Naive thymus-derived CD4-positive, alpha-beta T cell (primary cell): ENCODE measurements at regions not wholly inside any gene's neighbourhood (a gene's known extent, or its start where the extent isn't known, plus 50 kb on each side); places are given as distances from the start of the nearest gene placed in this dataset.
A peak's percentile ranks its signal among the peaks of the same experiment; 100 is the strongest.

Experiments used
- ATAC-seq: fragments of 150-1000 bp; cut with Tn5 transposase; 2 replicates; pipeline ENCODE4 v1.10.0; 2021; ENCODE audit warnings: mild to moderate bottlenecking, moderate library complexity
- CTCF ChIA-PET: fragments of 350-600 bp; sonication (Branson Sonifier 250); formaldehyde crosslinking; loops from one replicate; lab custom pipeline; 2021; ENCODE audit warnings: antibody characterized with exemption; lab: Charles Lee
- POLR2A ChIA-PET: fragments of 350-600 bp; sonication (Branson Sonifier 250); formaldehyde crosslinking; loops from one replicate; lab custom pipeline; 2021; ENCODE audit warnings: antibody characterized with exemption, inconsistent platforms; lab: Charles Lee
- DNase-seq, 9 donors: peaks; one replicate each; pipeline versions ENCODE4 v3.0.0 to v3.0.0-alpha.2; 2020 to 2022; ENCODE audit warnings: mixed read lengths in 1 of 9
- H3K27ac ChIP-seq: one replicate; pipeline ENCODE4 v1.7.0; 2013; ENCODE audit warnings: mild to moderate bottlenecking, low read depth, low read length, moderate library complexity
- H3K27me3 ChIP-seq, 2 donors: one replicate each; pipeline ENCODE4 v1.7.0; 2013; ENCODE audit warnings: low read length in 2 of 2, mild to moderate bottlenecking in 2 of 2, moderate library complexity in 2 of 2; ENCODE audit not compliant: control insufficient read depth in 2 of 2, insufficient read depth in 2 of 2
- H3K36me3 ChIP-seq, 3 experiments: 1 replicate in 2 of 3; 2 replicates in 1 of 3; pipeline ENCODE4 v1.7.0; 2013; ENCODE audit warnings: low read length in 3 of 3, mild to moderate bottlenecking in 3 of 3, moderate library complexity in 1 of 3; ENCODE audit not compliant: insufficient read depth in 3 of 3, control insufficient read depth in 2 of 3
- H3K4me1 ChIP-seq, 2 donors: one replicate each; pipeline ENCODE4 v1.7.0; 2013; ENCODE audit warnings: low read length in 2 of 2, mild to moderate bottlenecking in 2 of 2, moderate library complexity in 1 of 2; ENCODE audit not compliant: control insufficient read depth in 2 of 2, insufficient read depth in 2 of 2
- H3K4me3 ChIP-seq: 2 replicates; pipeline ENCODE4 v1.7.0; 2013; ENCODE audit warnings: mild to moderate bottlenecking, low read length
- H3K9me3 ChIP-seq, 3 experiments: 1 replicate in 2 of 3; 2 replicates in 1 of 3; pipeline ENCODE4 v1.7.0; 2013; ENCODE audit warnings: low read length in 3 of 3; ENCODE audit not compliant: control insufficient read depth in 2 of 3
- H3K27ac Mint-ChIP-seq, 9 donors: one replicate each; pipeline ENCODE4 v1.8.0; 2020 to 2022; ENCODE audit warnings: mixed read lengths in 9 of 9, mild to moderate bottlenecking in 8 of 9, moderate library complexity in 5 of 9, inconsistent platforms in 2 of 9
- H3K27me3 Mint-ChIP-seq, 5 donors: one replicate each; pipeline ENCODE4 v1.8.0; 2021 to 2022; ENCODE audit warnings: mixed read lengths in 5 of 5, mild to moderate bottlenecking in 1 of 5
- H3K36me3 Mint-ChIP-seq, 5 donors: one replicate each; pipeline ENCODE4 v1.8.0; 2020 to 2022; ENCODE audit warnings: mixed read lengths in 5 of 5, mild to moderate bottlenecking in 3 of 5, inconsistent platforms in 1 of 5
- H3K4me1 Mint-ChIP-seq, 7 donors: one replicate each; pipeline ENCODE4 v1.8.0; 2020 to 2022; ENCODE audit warnings: mixed read lengths in 7 of 7, mild to moderate bottlenecking in 3 of 7, inconsistent platforms in 1 of 7
- H3K4me3 Mint-ChIP-seq, 10 donors: one replicate each; pipeline ENCODE4 v1.8.0; 2020 to 2022; ENCODE audit warnings: mild to moderate bottlenecking in 10 of 10, mixed read lengths in 10 of 10, moderate library complexity in 6 of 10, inconsistent platforms in 2 of 10
- H3K9me3 Mint-ChIP-seq, 11 donors: one replicate each; pipeline ENCODE4 v1.8.0; 2020 to 2022; ENCODE audit warnings: mixed read lengths in 11 of 11, mild to moderate bottlenecking in 4 of 11, inconsistent platforms in 1 of 11, moderate library complexity in 1 of 11
- intact Hi-C, 2 donors: fragments of 100-400 bp; cut with micrococcal nuclease; formaldehyde crosslinking; loops; one replicate each; pipeline ENCODE4 v1.15.1; 2023

- Histone ChIP-seq H3K27me3 (no peaks in the 10 kb centered on the region), H3K4me1 (peaks cover 0 to 3% of the 10 kb centered on the region in 2 donors), H3K9me3 (no peaks in the 10 kb centered on the region), H3K4me3 (no peak overlapping the region), H3K27ac (no peak overlapping the region), H3K36me3 (no peaks in the 10 kb centered on the region)
- Mint-ChIP-seq H3K27me3 (peaks cover 31 to 73% (median 55%) of the 10 kb centered on the region in 5 donors), H3K27ac (no peak overlapping the region), H3K36me3 (no peaks in the 10 kb centered on the region), H3K4me1 (peaks cover 6 to 19% (median 11%) of the 10 kb centered on the region in 7 donors), H3K9me3 (peaks cover 0 to 4% (median 0%) of the 10 kb centered on the region in 11 donors), H3K4me3 (peak overlapping the region; percentile 64 to 88 (median 82))
- DNase-seq (peak in 5 of 9 donors; percentile 0 to 61 (median 9)), ATAC-seq (peak; percentile 66)
- intact Hi-C loops = loop anchor here in 1 of 2 donors (5.0 kb wide), 1 partner anchor 131 kb away; the partner anchor contains the start of gene TRIO
- ChIA-PET POLR2A (no interaction called here), CTCF (no interaction called here)
Measured at GRCh38 chr5:14011089-14012020, 66.9 kb upstream of the DNAH5 start.

- Histone ChIP-seq H3K4me3 (no peak overlapping the region), H3K9me3 (no peaks in the 10 kb centered on the region), H3K36me3 (no peaks in the 10 kb centered on the region), H3K27me3 (no peaks in the 10 kb centered on the region), H3K4me1 (peaks cover 0 to 3% of the 10 kb centered on the region in 2 donors), H3K27ac (no peak overlapping the region)
- Mint-ChIP-seq H3K9me3 (peaks cover 0 to 6% (median 0%) of the 10 kb centered on the region in 11 donors), H3K27ac (no peak overlapping the region), H3K4me1 (peaks cover 6 to 19% (median 11%) of the 10 kb centered on the region in 7 donors), H3K4me3 (no peak overlapping the region), H3K36me3 (no peaks in the 10 kb centered on the region), H3K27me3 (peaks cover 31 to 75% (median 54%) of the 10 kb centered on the region in 5 donors)
- DNase-seq (no peak), ATAC-seq (no peak)
- intact Hi-C loops = no loop called here
- ChIA-PET POLR2A (no interaction called here), CTCF (no interaction called here)
Measured at GRCh38 chr5:14009575-14009974, 65.1 kb upstream of the DNAH5 start.

- Mint-ChIP-seq H3K27me3 (peaks cover 31 to 68% (median 47%) of the 10 kb centered on the region in 5 donors), H3K4me3 (no peak overlapping the region), H3K27ac (no peak overlapping the region), H3K9me3 (peaks cover 0 to 6% (median 2%) of the 10 kb centered on the region in 11 donors), H3K4me1 (peaks cover 6 to 19% (median 11%) of the 10 kb centered on the region in 7 donors), H3K36me3 (no peaks in the 10 kb centered on the region)
- CTCF ChIA-PET = no interaction called here
- intact Hi-C loops = no loop called here
- no peaks in the 10 kb centered on the region for H3K27me3 ChIP-seq
- POLR2A ChIA-PET = no interaction called here
- H3K9me3 ChIP-seq = no peaks in the 10 kb centered on the region
- no peak for ATAC-seq
- DNase-seq = no peak
- H3K27ac ChIP-seq = no peak overlapping the region
- H3K4me3 ChIP-seq = no peak overlapping the region
- H3K4me1 ChIP-seq = peaks cover 0 to 3% of the 10 kb centered on the region in 2 donors
- H3K36me3 ChIP-seq = no peaks in the 10 kb centered on the region
Measured at GRCh38 chr5:14008819-14009311, 64.4 kb upstream of the DNAH5 start.

- Histone ChIP-seq H3K27ac (no peak overlapping the region), H3K4me1 (peaks cover 0 to 3% of the 10 kb centered on the region in 2 donors), H3K9me3 (no peaks in the 10 kb centered on the region), H3K36me3 (no peaks in the 10 kb centered on the region), H3K4me3 (no peak overlapping the region), H3K27me3 (no peaks in the 10 kb centered on the region)
- ATAC-seq = no peak
- H3K27ac Mint-ChIP-seq = no peak overlapping the region
- DNase-seq = no peak
- H3K4me3 Mint-ChIP-seq = no peak overlapping the region
- no peaks in the 10 kb centered on the region for H3K36me3 Mint-ChIP-seq
- ChIA-PET CTCF (no interaction called here), POLR2A (no interaction called here)
- peaks cover 19 to 51% (median 32%) of the 10 kb centered on the region in 5 donors for H3K27me3 Mint-ChIP-seq
- intact Hi-C loops = no loop called here
- H3K4me1 Mint-ChIP-seq = peaks cover 5 to 12% (median 10%) of the 10 kb centered on the region in 7 donors
- H3K9me3 Mint-ChIP-seq = peaks cover 0 to 6% (median 2%) of the 10 kb centered on the region in 11 donors
Measured at GRCh38 chr5:14006823-14007520, 62.5 kb upstream of the DNAH5 start.

DNA sequence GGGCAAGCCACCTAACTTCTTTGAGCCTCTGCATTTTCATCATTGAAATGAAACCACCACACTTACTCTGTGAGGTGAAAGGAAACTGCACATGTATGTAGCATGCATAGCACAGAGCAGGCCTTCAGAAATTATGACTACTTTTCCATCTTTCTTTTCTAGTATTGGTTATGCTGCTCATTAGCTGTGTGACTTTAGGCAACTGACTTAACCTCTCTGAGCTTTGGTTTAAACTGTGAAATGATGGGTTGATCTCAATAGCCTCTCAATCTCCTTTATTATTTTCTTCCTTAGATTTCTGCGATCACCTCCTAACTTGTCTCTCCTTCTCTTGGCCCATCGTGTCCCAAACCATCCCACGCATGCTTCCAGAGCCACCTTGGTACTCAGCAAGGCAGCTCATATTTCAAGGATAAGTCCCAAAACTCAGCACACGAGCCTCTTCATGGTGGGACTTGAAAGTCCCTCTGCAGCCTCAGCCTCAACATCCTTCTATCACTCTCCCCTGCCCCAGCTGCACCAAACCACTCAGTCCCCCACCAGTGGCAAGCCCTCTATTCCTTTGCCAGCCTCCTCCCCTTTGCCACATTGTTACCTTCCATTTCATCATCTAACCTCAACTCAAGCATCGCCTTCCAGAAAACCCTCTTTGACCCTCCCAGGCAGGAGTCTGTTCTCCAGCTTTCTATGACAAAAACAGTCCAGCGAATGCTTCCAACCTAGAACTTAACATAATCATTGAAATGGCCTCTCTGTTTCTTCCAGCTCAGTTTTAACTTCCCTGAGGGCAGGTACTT, 60.3 kb upstream of the DNAH5 start:
- ChIA-PET POLR2A (no interaction called here), CTCF (no interaction called here)
- Mint-ChIP-seq H3K4me3 (no peak overlapping the region), H3K27me3 (peaks cover 4 to 33% (median 23%) of the 10 kb centered on the region in 5 donors), H3K27ac (no peak overlapping the region), H3K36me3 (no peaks in the 10 kb centered on the region), H3K9me3 (peaks cover 0 to 6% (median 2%) of the 10 kb centered on the region in 11 donors), H3K4me1 (no peaks in the 10 kb centered on the region)
- Histone ChIP-seq H3K27me3 (no peaks in the 10 kb centered on the region), H3K27ac (no peak overlapping the region), H3K36me3 (no peaks in the 10 kb centered on the region), H3K9me3 (no peaks in the 10 kb centered on the region), H3K4me3 (no peak overlapping the region), H3K4me1 (no peaks in the 10 kb centered on the region)
- intact Hi-C loops = no loop called here
- no peak for DNase-seq
- no peak for ATAC-seq

GRCh38 chr5:14003936-14004335, 59.4 kb upstream of the DNAH5 start:
- no peaks in the 10 kb centered on the region for H3K36me3 ChIP-seq
- POLR2A ChIA-PET = no interaction called here
- no peaks in the 10 kb centered on the region for H3K36me3 Mint-ChIP-seq
- ATAC-seq = no peak
- no peaks in the 10 kb centered on the region for H3K4me1 ChIP-seq
- H3K4me3 Mint-ChIP-seq = no peak overlapping the region
- H3K9me3 ChIP-seq = no peaks in the 10 kb centered on the region
- peaks cover 0 to 10% (median 4%) of the 10 kb centered on the region in 11 donors for H3K9me3 Mint-ChIP-seq
- peaks cover 2 to 28% (median 23%) of the 10 kb centered on the region in 5 donors for H3K27me3 Mint-ChIP-seq
- intact Hi-C loops = no loop called here
- no peaks in the 10 kb centered on the region for H3K27me3 ChIP-seq
- no peak overlapping the region for H3K27ac ChIP-seq
- no peaks in the 10 kb centered on the region for H3K4me1 Mint-ChIP-seq
- H3K4me3 ChIP-seq = no peak overlapping the region
- no peak overlapping the region for H3K27ac Mint-ChIP-seq
- CTCF ChIA-PET = no interaction called here
- no peak for DNase-seq
